VCaP (cell line): ENCODE measurements at regions not wholly inside any gene's neighbourhood (a gene's known extent, or its start where the extent isn't known, plus 50 kb on each side); places are given as distances from the start of the nearest gene placed in this dataset.
"Not testable (repeated sequence)": the region's sequence is repeated elsewhere in the genome, so short reads cannot be mapped to it uniquely, and the experiment has no call there.

Experiments
- H3K27ac ChIP-seq: fragments of 450-650 bp; 2 replicates; pipeline ENCODE4 v1.5.1; 2017
- TF ChIP-seq, protein P1 (sequence below): fragments of 450-650 bp; conservative IDR thresholded peaks from 2 replicates; pipeline ENCODE4 v1.5.1; 2017; ENCODE audit warnings: mild to moderate bottlenecking, moderate library complexity

DNA sequence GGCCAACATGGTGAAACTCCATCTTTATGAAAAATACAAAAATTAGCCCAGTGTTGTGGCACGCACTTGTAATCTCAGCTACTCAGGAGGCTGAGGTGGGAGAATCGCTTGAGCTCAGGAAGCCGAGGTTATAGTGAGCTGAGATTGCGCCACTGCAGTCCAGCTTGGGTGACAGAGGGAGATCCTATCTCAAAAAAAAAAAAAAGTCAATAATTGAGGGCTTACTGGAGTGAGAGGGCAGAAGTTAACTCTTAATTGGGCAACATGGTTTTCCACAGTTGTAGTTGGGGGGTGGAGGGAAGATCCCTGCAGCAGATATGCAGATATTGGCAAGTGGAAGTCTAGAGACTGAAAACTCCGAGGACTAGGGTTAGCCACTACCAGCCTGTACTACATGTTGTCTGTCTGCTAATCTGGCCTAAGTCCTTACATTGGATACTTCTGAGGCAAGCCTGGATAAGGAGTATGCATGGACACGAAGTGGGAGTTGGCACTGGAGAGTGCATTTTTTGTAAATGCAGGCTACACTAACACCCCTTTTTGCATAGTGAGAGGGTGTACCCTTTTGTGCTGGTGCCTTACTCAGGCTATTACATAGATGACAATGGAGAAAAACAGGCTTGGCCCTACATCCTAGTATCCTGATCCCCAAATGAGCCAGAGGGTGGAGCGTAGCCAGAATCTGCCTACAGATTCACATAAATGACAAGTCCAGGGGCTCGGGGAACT, 89.0 kb upstream of the NIPBL start:
- TF ChIP-seq, protein P1, sequence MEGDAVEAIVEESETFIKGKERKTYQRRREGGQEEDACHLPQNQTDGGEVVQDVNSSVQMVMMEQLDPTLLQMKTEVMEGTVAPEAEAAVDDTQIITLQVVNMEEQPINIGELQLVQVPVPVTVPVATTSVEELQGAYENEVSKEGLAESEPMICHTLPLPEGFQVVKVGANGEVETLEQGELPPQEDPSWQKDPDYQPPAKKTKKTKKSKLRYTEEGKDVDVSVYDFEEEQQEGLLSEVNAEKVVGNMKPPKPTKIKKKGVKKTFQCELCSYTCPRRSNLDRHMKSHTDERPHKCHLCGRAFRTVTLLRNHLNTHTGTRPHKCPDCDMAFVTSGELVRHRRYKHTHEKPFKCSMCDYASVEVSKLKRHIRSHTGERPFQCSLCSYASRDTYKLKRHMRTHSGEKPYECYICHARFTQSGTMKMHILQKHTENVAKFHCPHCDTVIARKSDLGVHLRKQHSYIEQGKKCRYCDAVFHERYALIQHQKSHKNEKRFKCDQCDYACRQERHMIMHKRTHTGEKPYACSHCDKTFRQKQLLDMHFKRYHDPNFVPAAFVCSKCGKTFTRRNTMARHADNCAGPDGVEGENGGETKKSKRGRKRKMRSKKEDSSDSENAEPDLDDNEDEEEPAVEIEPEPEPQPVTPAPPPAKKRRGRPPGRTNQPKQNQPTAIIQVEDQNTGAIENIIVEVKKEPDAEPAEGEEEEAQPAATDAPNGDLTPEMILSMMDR = no peak
- H3K27ac ChIP-seq = no peak overlapping the region

DNA sequence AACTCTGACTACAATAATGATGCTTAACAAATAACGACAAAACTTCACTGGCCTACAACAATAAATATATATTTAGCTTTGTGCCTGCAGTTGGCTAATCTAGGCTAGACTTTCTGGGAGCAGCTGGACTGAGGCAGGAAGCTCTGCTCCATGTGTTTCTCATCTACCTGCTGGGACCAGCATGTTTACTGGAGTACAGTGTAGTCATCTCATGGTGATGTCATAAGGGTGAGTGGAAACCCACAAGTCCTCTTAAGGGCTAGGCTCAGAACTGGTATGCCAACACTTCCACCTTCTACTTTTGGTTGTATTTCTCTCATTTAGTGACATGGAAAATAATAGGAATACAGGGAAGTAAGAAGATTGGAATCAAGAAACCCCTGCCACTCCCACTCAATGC, 85.7 kb upstream of the NIPBL start:
- TF ChIP-seq, protein P1 = no peak
- H3K27ac ChIP-seq = no peak overlapping the region

DNA sequence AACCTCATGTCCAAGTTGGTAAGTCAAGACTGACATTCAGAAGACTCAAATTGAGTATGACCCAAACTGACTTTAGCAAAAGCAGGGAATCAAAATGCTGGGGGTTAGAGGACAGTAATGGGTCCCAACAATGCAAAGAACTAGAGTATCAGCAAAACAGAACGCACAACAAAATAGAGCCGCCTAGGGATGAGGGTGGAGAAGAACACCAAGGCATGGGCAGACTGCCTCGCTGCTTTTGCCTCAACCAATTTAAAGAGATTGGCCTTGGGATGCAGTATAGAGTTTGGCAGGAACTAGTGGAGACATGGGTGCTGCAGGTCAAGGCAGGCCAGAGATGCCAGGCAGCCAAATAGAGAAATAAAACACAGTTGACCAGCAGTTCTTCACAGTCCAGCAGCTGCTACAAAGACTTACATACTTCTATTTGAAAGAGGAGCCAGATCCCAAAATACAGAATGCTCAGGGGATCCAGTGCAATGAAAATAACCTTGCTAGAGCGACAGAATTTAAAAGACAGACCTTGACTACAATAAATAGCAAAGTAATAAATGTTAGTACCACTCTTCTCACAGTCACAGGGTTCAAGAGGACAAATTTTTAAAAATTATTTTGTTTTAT, 83.9 kb upstream of the NIPBL start:
- H3K27ac ChIP-seq = no peak overlapping the region

DNA sequence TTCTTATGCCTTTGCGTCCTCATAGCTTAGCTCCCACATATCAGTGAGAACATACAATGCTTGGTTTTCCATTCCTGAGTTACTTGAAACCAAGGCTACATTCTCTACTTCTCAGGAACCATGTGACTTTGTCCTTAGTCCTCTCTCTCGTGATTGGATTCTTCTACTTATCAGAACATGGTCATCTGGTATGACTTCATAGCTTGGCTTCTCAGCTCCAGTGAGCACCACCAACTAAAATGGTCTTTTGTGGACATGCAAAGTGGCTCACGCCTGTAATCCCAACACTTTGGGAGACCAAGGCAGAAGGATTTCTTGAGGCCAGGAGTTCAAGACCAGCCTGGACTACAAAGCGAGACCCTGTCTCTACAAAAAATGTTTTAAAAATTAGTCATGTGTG, 81.2 kb upstream of the NIPBL start:
- TF ChIP-seq, protein P1 = no peak
- no peak overlapping the region for H3K27ac ChIP-seq

More for the DNA sequence above, 83.9 kb upstream of the NIPBL start:
- TF ChIP-seq, protein P1 = no peak

DNA sequence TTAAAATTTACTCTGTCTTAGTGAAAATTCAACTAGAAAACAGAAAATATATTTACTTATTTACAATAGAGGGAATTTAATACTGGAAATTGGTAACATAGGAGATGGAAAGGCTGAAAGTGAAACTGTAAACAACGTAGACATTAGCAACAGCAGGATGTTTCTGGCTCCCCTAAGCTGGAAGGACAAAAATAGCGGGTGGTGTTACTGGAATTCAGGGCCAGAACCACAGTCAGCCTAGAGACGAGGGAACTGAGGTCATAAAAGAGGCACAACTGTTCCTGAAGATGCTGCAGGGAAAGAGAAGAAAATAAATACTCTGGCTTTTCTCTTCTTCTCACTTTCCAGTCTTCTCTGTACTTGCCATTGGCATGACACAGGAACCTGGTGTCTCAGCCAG, 80.4 kb upstream of the NIPBL start:
- no peak overlapping the region for H3K27ac ChIP-seq
- TF ChIP-seq, protein P1 = no peak

DNA sequence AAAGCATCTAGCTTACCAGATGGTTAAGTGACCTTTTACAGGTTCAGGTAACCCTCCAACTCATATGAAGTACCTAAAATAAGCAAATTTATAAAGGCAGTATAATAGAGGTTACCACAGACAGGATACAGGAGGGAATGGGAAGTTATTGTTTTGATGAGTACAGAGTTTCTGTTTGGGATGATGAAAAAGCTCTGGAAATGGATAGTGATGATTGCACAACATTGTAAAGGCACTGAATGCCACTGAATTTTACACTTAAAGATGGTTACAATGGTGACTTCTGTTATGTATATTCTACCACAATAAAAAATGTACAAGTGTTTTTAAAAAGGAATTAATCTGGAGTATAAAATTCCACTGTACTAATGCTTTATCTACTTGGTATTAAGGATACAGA, 75.0 kb upstream of the NIPBL start:
- TF ChIP-seq, protein P1 = no peak
- H3K27ac ChIP-seq = no peak overlapping the region

DNA sequence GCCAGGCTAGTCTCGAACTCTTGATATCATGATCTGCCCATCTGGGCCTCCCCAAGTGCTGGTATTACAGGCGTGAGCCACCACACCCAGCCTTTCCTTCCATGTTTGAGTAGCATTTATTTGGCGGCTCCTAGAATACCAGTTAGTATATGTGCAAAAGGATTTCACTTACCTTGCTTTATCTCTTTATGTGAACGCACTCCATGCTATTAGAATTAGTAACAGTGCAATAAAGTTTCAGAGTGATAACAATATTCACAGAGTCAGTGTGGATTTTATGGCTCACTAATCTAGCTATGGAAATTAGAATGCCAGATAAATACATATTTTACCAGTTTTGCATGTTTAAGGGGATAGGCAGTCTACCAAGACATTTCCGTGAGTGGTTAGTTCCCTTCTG, 74.4 kb upstream of the NIPBL start:
- TF ChIP-seq, protein P1 = no peak
- H3K27ac ChIP-seq = no peak overlapping the region

DNA sequence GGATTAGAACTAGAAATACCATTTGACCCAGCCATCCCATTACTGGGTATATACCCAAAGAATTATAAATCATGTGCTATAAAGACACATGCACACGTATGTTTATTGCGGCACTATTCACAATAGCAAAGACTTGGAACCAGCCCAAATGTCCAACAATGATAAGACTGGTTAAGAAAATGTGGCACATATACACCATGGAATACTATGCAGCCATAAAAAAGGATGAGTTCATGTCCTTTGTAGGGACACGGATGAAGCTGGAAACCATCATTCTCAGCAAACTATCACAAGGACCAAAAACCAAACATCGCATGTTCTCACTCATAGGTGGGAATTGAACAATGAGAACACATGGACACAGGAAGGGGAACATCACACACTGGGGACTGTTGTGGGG, 63.3 kb upstream of the NIPBL start:
- not testable (repeated sequence) for H3K27ac ChIP-seq
